DMS79 (cell line): ENCODE measurements at regions not wholly inside any gene's neighbourhood (a gene's known extent, or its start where the extent isn't known, plus 50 kb on each side); places are given as distances from the start of the nearest gene placed in this dataset.
"Not testable (repeated sequence)": the region's sequence is repeated elsewhere in the genome, so short reads cannot be mapped to it uniquely, and the experiment has no call there.

Experiments used
- DNase-seq: peaks from one replicate; lab custom pipeline; 2025; lab: John Stamatoyannopoulos, UW

GRCh38 chr16:8062677-8063076, 527.6 kb downstream of the TMEM114 start:
- no peak for DNase-seq

- DNase-seq: no peak
Measured at GRCh38 chr16:8055761-8056160, 534.5 kb downstream of the TMEM114 start.

- no peak for DNase-seq
Measured at GRCh38 chr16:8053437-8053836, 536.9 kb downstream of the TMEM114 start.

GRCh38 chr16:8048433-8048832, 541.9 kb downstream of the TMEM114 start:
- DNase-seq: no peak

GRCh38 chr16:8047736-8048135, 542.6 kb downstream of the TMEM114 start:
- no peak for DNase-seq

- DNase-seq: no peak
Measured at GRCh38 chr16:8044796-8045195, 545.5 kb downstream of the TMEM114 start.

GRCh38 chr16:8032406-8032805, 557.9 kb downstream of the TMEM114 start:
- DNase-seq: no peak

GRCh38 chr16:8030004-8030403, 560.3 kb downstream of the TMEM114 start:
- DNase-seq: not testable (repeated sequence)

GRCh38 chr16:8026450-8026849, 563.9 kb downstream of the TMEM114 start:
- DNase-seq: no peak

- no peak for DNase-seq
Measured at GRCh38 chr16:8023326-8023725, 567.0 kb downstream of the TMEM114 start.

- no peak for DNase-seq
Measured at GRCh38 chr16:8005096-8005860, 585.0 kb downstream of the TMEM114 start.

GRCh38 chr16:7998789-7999453, 591.4 kb downstream of the TMEM114 start:
- no peak for DNase-seq

GRCh38 chr16:7997966-7998365, 592.3 kb downstream of the TMEM114 start:
- no peak for DNase-seq

GRCh38 chr16:7992616-7993015, 597.7 kb downstream of the TMEM114 start:
- DNase-seq: no peak

- no peak for DNase-seq
Measured at GRCh38 chr16:7990626-7991260, 599.6 kb downstream of the TMEM114 start.

- DNase-seq: no peak
Measured at GRCh38 chr16:7983676-7984075, 606.6 kb downstream of the TMEM114 start.

- no peak for DNase-seq
Measured at GRCh38 chr16:7980133-7980483, 610.2 kb downstream of the TMEM114 start.

GRCh38 chr16:7979448-7980132, 610.7 kb downstream of the TMEM114 start:
- DNase-seq: no peak

- no peak for DNase-seq
Measured at GRCh38 chr16:7976563-7976962, 613.7 kb downstream of the TMEM114 start.

- DNase-seq: no peak
Measured at GRCh38 chr16:7976125-7976524, 614.2 kb downstream of the TMEM114 start.

- no peak for DNase-seq
Measured at GRCh38 chr16:7967996-7968509, 622.3 kb downstream of the TMEM114 start.

- DNase-seq: no peak
Measured at GRCh38 chr16:7964744-7965143, 625.6 kb downstream of the TMEM114 start.
